HG03175 (cell line): ENCODE measurements at regions not wholly inside any gene's neighbourhood (a gene's known extent, or its start where the extent isn't known, plus 50 kb on each side); places are given as distances from the start of the nearest gene placed in this dataset.
"Not testable (repeated sequence)": the region's sequence is repeated elsewhere in the genome, so short reads cannot be mapped to it uniquely, and the experiment has no call there.

Experiments used
- ATAC-seq: cut with Tn5 transposase; IDR thresholded peaks from one replicate; pipeline ENCODE4 v1.9.1; 2021; ENCODE audit warnings: mild to moderate bottlenecking, moderate library complexity; ENCODE audit not compliant: unreplicated experiment

DNA sequence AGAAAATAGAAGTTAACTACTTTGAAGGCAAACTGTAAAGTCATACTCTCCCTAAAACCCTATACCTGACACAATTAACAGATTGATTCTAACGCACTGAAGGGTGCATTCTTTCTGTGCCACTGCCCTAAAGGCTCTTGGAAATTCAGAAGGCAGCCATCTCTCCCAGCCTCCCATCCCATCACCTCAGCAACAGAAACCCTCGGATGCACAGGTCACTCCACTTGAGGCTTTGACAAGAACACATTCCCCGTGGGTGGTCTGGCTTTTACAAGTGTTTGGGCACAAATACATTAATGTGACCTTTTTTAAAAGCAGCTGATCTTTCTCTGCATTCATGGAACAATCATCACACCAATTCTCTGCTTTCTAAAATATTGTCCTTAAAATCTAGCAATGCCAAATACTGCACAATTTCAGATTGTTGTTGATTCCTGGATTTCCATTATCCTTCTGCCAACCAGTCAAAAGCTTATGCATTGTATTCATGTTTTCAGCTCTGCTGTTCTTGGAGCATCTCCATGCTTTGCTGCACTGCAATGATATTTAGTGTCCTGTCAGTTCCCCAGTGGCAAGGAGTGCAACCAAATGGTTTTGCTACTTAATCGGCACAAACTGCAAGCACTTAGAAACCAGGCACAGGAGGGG, 175.6 kb downstream of the TMEM161B start:
- no peak for ATAC-seq

DNA sequence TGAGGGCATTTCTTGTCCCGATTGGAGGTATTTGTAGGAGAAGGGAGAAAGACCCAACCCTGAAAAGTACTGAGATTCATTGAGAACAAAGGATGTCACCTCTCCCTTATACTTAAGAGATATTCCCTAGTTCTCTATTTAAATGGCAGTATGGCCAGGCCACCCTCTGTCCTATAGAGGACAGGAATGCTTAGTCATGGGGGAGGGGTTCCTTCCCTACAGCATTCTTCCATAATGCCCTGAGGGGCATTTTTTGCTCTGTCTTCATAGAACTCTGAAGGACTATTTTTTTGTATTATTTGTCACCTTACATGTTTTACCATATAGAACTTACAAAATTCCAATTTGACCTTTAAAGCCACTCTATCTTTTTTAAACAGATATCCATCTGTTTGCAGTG, 176.3 kb downstream of the TMEM161B start:
- ATAC-seq: no peak

DNA sequence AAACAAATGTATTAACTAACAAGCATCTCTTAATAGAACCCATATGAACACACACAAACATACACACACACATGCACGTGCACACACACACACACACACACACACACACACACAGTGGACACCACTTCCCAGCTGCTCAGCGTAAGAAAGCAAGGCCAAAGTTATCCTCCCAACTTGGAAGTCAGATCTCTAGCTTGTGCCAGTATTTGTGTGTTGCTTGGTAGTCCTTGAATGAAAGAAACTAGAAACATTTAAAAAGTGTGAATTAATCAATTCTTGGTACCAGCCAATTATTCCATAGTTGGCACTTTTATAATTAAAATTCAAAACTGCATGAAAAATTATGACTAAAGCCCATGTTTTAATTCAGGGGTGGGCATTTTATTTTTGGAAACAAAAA, 178.1 kb downstream of the TMEM161B start:
- no peak for ATAC-seq

DNA sequence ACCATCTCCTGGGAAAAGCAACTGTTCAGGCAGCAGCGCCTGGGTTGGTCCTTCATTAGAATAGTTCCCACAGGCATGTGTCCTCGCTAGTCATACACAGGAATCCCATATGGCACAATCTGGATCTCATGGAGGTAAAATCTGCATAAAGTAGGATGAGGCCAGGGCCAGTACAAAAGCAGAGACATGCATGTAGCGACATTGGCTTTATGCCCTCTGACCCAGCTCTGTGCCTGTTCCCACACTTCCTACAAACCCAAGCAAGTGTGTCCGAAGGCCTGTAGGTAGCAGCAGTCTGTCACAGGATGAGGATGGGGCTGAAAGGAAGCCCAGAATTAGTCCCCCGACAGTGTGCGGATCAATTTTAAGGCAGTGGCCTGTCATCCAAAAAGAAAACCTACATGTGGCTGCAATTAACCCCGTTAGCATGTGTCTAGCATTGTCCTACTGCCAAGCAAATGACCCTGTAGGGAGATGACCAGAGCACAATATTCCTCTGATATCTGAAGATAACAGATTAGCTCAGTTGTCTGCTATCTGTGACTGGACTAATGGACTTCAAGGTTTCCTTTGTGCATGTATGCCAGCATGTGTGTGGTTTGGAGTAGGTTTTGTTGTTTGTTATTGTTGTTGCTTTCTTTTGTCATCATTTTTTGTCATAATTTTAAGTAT, 178.8 kb downstream of the TMEM161B start:
- no peak for ATAC-seq

DNA sequence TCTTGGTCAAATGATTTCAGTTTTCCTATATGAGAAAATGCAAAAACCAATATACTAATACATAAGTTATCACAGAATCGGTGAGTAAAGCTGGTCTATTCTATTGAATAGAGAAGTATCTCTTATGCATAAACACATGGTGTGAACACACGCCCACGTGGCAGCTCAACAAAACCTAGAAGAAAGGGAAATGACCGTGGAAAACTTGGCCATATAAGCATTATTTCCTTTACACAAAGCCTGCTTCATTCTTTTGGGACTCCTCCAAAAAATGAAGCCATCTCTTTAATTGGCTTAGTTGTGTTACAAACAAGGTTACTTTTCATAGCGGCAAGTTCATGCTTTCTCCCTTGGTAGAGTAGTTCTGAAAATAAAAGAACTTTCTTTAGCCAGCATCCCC, 183.2 kb downstream of the TMEM161B start:
- no peak for ATAC-seq

DNA sequence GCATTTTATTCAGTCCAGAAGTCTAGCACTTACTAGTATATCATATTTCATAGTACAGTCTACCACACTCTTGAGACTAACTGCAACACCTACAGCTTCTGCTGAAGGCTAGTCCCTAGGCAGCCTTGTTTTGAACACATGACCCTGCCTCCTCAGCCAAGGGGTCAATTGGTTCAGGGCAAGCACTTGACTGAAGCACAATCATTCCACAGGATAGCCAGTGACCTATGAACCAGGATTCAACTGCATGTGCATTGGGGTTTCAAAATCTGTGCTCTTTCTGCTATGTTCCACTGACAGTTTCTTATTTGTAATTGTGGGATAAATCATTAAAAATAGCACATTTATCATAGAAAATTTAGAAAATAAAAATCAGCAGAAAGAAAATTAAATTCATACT, 186.8 kb downstream of the TMEM161B start:
- no peak for ATAC-seq

DNA sequence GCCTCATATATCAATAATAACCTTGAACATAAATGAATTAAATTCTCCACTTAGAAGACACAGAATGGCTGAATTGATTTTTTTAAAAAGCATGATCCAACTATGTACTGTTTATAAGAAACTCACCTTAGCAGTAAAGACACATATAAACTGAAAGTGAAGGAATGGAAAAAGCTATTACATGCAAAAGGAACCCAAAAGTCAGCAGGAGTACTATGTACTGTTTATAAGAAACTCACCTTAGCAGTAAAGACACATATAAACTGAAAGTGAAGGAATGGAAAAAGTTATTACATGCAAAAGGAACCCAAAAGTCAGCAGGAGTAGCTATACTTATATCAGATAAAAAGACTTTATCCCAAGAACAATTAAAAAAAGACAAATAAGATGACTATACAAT, 204.8 kb downstream of the TMEM161B start:
- no peak for ATAC-seq

DNA sequence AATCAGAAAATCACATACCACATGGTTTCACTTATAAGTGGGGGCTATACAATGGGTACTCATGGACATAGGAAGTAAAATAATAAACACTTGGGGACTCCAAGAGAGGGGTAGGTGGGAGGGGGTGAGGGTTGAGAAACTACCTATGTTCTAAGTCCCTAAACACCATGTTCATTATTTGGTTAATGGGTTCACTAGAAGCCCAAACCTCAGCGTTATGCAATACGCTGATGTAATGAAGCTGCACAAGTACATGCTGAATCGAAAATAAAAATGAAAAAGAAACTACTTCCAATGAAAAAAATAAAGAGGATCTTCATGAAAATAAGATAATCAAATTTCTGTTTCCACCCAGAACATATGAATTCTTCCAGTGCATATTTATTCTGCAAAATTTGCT, 208.5 kb downstream of the TMEM161B start:
- no peak for ATAC-seq

DNA sequence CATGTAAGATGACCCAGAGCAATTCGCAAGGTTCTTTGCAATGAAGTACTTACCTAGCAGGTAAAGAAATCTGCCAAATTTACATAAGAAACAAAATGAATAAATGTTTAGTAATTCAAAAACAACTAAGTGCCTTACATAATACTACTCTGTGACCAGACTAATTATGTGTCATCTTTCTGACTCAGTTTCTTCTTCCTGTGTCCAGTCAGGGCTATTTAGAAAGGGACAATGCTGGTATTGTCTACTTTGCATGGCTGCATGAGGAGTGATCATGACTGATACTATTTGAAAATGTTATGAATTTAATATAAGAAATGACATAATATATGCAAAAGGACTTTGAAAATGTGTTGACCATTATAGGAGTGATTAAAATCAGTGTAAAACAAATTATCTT, 210.0 kb downstream of the TMEM161B start:
- no peak for ATAC-seq

DNA sequence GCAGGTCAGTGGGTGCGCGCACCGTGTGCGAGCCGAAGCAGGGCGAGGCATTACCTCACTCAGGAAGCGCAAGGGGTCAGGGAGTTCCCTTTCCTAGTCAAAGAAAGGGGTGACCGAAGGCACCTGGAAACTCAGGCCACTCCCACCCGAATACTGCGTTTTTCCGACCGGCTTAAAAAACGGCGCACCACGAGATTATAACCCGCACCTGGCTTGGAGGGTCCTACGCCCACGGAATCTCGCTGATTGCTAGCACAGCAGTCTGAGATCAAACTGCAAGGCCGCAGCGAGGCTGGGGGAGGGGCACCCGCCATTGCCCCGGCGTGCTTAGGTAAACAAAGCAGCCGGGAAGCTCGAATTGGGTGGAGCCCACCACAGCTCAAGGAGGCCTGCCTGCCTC, 216.2 kb downstream of the TMEM161B start:
- not testable (repeated sequence) for ATAC-seq

DNA sequence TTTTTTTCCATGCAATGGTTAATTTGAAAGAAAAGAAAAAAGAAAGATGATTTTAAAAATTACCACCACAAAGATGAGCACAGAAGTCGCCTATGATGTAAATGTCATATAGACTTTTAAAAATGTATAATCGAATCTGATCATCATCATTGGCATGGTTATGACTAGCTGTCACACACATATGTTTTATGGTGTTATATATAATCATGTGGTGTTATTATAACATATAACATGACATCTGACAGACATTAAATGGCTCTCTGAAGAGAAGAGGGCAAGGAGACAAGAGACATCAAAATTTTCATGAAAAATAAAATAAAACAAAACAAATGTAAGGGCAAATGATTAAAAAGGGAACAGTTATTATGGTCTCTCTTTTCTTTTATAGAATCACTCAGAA, 217.5 kb downstream of the TMEM161B start:
- ATAC-seq: no peak

DNA sequence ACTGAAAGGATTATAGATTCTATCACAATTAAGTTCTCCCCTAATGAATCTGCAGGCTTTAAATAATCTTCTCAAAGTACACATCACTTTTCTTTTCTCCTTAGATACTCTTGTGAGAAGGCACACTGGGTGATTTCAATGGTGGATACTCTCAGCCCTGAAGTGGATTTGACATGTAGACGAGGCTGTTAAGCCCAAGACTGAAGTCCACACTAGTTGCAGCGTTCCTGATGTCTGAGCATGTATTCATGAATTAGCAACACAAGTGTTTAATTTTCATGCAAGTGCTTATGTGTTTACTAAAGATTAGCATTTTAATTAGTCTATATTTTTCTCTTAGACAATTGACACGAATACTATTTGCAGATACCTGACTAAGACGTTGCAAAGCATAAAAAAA, 218.9 kb downstream of the TMEM161B start:
- ATAC-seq: no peak

DNA sequence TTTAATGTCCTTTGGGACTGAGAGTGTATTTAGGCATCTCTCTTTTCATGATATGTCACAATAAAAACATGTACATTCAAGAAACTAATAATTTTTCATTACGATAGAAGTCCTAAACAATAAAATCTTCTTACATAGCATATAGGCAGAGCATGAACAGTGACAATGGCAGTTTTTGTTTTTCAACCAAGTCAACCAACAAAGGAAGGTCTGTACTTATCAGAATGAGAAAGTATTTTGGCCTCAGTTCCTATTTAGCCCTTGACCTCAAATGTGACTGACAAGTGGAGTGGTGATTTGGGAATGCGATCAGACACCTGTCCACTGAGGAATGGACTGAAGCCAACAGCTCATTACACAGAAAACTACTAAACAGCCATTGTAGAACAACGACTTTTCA, 219.5 kb downstream of the TMEM161B start:
- ATAC-seq: no peak

DNA sequence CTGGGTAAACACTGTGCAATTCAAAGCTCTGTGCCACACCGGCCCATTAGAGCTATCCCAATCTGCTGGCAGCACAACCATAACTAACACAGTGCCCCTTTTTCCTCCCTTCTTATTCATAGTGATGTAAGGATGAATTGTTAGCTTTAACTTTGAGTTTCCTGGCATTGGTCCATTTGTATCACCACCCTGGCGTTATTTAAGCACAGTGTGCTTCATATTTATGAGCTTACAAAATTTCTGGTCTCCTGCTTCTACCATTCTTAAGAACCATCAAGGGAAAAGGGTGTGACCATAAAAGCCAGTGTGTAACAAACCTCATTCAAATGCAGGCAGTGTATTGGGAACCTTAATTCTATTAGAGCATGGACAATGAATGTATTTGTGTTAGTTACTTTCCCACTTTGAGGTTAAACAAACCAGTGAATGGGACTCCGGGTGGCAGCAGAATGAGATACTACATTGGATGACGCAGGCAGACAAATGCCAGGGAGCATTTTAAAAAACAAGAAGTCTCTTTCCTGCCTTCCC, 222.6 kb downstream of the TMEM161B start:
- no peak for ATAC-seq

DNA sequence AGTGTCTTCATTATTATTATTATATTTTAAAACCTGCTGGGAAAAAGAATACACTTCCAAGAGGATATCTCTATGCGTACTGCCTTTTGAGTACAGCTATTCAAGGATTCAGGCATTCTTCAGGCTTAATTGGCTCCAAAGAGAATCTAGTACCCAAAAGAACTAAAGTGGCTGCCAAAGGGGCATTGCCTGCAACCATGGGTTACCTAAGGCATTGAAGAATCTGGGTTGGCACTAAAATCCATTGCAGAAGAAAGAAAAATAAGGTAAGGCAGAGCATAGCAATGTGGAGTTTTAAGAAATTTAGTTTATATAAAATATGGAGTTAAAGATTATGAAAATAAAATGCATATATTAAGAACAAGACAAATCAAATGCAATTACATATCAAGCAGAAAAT, 223.5 kb downstream of the TMEM161B start:
- no peak for ATAC-seq

DNA sequence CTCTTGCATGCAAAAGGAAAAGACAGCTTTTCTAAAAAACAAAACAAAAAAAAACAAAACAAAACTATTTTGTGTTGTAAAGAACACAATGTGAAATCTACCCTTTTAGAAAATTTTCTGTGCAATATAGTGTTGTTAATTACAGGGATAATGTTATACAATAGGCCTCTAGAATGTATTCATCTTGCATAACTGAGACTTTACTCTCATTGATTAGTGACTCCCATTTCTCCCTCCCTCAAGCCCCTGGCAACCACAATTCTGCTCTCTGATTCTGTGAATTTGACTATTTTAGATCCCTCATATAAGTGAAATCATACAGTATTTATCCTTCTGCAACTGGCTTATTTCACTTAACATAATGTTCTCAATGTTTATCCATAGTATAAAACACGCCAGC, 234.1 kb downstream of the TMEM161B start:
- no peak for ATAC-seq

DNA sequence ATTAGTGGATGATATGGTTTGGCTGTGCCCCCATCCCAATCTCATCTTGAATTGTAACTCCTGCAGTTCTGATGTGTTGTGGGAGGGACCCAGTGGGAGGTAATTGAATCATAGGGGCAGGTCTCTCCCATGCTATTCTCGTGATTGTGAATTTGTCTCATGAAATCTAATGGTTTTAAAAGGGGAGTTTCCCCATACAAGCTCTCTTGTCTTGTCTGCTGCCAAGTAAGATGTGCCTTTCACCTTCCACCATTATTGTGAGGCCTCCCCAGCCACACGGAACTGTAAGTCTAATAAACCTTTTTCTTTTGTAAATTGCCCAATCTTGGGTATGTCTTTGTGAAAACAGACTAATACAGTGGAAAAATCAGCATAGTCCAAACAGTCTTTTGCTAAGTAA, 235.5 kb downstream of the TMEM161B start:
- ATAC-seq: no peak

DNA sequence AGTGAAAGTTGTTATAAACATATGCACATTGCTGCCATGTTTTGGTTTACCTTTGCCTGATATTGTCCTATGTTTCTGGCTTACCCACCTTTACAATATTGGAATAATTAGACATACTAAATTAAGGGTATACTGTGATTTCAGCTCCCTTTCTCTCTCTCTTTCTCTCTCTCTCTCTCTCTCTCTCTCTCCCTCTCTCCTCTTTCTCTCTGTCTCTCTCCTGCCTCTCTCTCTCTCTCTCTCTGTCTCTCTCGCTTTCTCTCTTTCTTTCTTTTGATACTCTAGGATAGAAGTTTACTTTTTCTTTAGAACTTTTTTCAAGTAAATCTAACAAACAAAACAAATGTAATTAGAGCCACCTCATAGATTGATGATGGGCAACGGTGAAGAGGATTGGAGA, 239.6 kb downstream of the TMEM161B start:
- ATAC-seq: no peak

DNA sequence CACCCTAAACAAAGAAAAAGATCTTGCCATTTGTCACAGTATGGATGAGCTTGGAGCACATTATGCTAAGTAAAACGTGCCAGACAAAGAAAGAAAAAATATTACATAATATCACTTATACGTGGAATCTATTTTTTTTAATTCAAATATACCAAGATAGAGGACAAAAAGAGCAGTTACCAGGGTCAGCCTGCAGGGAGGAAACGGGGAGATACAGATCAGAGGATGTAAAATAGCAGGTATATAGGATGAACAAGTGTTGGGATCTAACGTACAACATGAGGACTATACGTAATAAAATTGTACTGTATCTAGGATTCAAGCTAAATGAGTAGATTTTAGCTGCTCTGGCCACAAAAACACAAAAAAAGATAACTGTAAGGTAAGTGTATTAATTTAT, 247.5 kb downstream of the TMEM161B start:
- ATAC-seq: no peak

DNA sequence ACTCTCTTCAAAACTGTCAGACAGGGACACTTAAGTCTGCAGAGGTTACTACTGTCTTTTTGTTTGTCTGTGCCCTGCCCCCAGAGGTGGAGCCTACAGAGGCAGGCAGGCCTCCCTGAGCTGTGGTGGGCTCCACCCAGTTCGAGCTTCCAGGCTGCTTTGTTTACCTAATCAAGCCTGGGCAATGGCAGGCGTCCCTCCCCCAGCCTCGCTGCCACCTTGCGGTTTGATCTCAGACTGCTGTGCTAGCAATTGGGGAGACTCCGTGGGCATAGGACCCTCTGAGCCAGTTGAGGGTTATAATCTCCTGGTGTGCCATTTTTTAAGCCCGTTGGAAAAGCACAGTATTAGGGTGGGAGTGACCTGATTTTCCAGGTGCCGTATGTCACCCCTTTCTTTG, 253.7 kb downstream of the TMEM161B start:
- ATAC-seq: not testable (repeated sequence)

DNA sequence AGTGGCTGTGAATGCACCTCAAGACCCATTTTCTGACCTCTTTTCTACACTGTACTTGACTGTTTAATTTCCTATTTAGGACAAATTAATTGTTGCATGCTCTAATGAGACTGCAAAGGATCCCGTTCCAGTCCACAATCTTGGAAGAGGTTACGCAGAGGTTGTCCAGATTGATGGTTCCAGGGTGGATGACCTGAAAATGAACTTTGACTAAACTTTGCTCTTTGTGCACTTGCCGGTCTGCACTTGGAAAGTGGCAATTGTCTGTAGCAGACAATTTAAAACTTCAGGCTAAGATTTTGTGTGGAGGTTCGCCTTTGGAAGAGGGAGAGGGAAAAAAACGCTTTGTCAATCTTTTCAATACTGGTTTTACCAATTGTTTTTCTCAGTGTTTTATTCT, 267.8 kb downstream of the TMEM161B start:
- ATAC-seq: no peak

DNA sequence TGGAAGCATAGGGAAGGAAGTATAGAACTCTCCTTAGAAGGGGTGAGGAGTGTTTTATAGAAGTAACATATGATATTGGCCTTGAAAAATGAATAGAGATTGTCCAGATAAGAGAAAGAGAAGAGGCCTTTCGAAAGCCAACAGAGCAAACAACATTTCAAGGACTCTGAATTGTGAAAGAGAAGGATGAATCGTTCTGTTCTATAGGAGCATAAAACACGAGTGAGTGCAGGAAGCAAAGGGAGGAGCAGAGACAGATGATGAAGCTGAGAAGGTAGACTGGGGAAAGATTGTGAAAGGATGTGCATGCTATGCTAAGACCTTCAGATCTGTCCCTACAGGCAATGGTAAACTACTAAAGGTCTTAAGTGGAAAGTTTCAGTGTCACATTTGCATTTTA, 271.0 kb downstream of the TMEM161B start:
- no peak for ATAC-seq

DNA sequence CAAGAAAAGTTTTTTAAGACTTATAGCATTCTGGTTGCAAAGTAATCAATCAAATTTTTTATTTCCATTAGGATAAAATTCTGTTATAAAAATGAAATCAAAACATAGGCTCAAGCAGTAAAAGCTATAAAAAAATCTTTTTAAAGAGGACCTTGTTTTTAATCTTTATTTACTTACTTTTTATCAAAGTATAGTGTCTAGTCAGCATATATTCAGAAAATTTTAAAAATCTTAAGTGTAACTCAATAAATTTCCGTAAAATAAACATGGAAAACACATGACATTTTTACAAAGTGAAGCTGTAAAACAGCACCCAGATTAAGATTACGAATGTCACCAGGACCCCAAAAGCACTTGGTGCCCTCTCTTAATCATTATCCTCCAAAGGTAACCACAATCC, 302.4 kb downstream of the TMEM161B start:
- ATAC-seq: no peak
